GM21360 (cell line): ENCODE measurements at regions not wholly inside any gene's neighbourhood (a gene's known extent, or its start where the extent isn't known, plus 50 kb on each side); places are given as distances from the start of the nearest gene placed in this dataset.

ENCODE experiments used
- ATAC-seq: cut with Tn5 transposase; IDR thresholded peaks from one replicate; pipeline ENCODE4 v1.9.1; 2021; ENCODE audit warnings: mild to moderate bottlenecking, moderate library complexity; ENCODE audit not compliant: unreplicated experiment

DNA sequence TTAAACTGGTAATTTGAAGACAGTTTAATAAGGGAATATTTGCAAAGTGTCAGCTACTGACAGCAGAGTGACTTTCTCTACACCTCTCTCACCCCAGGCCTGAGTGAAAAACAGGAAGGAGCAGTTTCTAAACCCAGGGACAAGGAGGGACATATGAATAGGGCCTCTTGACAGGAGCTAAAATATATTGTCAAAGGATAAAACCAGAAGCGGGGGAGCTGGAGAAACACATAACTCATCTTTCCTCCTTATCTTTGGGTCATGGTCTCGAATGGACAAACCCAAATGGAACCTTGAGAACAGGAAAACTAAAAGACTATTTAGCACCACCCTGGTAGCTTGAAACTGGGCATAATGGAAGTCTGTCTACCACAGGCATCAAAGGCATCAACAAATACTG, 197.5 kb upstream of the FOXA2 start:
- no peak for ATAC-seq

DNA sequence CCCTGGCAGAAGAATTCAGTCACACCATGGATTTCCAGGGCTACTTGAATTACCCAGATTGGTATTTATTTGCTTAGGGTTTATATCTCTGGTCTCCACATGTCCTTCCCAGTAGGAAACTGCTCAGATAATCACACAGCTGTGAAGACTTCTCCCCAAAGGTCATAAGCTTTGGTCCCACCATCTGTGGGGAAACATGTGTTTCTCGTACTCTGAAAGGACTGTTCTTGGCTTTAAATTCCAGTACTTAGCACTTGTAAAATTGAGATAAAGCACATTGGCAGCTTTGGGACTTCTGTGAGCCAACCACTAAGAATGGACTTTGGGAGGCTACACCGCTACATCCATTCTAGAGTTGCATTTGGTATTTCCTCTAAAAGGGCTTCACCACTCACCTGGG, 205.3 kb upstream of the FOXA2 start:
- no peak for ATAC-seq

DNA sequence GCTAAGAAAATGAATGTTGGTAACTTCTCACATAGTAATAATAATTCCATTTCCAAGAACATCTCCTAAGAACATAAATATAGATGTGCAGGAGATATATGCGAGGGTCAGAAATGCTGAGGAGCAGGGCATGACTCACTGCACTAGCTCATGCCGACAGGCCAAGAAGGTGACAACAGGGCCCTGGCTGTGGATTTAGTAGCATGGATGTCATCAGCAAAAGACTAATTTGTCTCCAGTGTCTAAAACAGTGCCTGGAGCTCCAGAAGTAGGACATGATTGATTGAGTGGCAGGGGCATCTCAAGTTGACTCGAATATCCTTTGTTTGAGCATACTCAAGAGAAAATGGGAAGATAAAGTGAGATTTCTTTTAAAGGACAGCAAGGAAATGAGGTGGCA, 207.0 kb upstream of the FOXA2 start:
- ATAC-seq = no peak

DNA sequence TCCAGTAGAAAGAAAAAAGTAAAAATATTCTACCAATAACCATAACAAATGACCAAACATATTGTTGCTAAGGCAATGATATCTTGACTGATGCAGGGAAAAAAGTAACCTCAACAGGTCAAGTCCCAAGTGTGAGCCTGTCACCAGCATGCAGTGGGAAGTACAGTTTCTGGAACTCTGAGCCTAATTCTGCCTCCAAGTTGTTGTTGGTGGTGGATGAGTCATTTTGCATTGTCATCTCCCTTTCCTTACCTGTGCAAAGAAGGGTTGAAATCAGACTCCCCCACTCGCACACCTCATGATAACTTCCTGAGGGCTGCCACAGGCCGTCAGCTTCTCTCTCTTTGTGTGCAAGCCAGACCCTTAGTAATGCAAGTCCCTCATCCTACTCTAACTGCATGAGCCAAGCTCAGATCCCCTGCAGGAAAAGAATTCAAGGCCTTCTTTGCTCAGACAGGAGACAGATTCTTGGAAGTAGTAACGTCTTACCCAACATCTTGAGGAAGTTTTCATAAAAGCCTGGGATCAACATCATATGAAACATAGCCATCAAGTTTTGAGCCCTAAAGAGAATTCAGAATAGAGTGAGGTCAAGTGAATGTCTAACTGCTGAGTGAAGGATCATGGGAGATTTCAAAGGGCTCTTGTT, 207.6 kb upstream of the FOXA2 start:
- no peak for ATAC-seq

DNA sequence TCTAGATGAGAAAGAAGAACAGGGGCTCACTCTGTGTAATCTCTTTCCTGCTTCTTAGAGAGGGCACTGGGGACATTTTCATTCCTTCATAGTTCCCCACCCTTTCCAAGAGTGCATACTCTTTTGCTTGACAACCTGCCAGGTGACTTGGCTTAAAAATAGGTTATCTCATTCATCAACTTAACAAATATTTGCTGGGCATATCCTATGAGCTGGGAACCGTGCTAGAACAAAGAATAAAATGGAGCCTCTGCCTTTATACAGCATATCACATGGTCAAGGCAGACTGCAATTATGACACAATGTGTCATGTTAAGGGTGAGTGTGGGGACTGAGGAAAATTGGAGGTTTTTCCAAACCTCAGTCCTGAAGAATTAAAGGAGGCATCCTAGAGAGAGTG, 209.8 kb upstream of the FOXA2 start:
- no peak for ATAC-seq

DNA sequence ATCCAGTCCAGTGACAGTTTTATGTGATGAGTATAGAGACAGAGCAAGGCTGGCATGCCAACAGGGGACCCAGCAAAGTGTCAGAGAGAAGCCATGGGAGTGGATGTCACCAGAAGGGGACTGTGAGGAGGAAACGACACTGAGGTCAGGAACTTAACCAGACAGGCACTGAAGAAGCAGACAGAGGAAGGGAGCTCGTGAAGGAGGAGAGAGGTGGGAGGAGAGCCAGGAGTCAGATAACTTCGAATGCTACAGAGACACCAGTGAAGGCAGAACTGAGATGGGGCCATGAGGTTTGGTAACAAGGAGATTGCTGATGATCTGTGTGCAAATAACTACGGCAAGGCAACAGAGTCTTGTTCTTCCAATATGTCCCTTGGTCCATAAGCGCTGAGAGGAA, 211.1 kb upstream of the FOXA2 start:
- ATAC-seq = no peak

DNA sequence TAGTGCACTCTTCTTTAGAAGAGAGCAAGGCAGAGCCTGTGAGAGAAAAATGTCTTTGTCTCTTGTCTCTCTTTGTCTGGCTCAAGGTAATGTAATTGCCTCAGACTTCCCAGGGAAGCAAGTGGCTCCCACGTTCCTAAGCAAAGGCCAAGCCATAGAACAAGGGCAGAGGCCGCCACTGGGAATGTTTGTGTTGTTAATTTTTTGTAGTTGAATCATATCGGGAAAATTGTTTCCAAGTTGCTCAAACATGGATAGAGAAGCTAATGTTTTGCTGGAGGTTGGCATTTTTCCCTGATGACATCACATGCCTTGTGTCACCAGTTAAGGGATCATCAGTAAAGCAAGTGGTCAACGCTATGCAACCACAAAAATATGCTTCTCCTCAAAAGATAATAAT, 211.5 kb upstream of the FOXA2 start:
- no peak for ATAC-seq

DNA sequence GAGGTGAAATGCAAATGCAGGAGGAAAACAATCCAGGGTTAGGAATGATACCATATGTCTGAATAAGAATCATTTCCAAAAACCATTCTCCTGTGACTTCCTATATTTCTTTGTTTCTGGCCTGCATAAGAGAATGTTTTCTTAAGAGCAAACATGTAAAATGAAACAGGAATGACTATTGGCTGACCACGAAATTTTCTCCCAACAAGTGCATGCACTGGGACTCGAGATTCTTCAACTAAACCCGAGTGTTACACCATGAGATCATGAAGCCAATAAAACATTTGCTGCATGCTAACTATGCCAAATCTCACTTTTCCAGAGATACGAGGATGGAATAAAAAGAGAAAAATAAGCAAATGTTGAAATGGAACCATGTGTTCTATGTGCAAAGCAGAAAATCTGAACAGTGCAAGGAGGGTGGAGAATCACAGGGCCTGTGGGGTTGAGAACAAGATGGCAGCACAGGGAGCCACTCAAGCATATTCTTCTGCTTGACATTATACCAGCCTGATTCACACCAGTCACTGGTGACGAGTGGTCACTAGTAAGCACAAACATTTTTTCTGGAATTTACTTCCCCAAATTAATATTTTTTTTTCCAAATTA, 212.2 kb upstream of the FOXA2 start:
- ATAC-seq = no peak

DNA sequence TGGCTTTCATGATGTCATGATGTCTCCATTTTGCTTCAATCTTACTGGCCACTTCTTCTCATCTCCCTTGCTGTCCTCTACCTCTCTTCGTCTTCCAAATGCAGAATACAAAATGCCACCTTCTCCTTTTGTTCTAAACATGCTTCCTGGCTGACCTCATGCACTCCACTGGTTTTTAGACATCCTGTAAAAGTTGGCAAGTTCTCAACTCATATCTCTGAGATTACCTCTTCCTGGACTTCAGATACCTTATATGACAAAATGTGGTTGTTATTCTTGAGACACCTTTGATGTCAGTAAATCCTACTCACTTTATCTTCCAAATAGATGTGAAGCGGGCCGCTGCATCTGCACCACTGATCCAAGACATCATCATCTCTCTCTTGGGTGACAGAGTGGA, 212.7 kb upstream of the FOXA2 start:
- ATAC-seq = no peak

DNA sequence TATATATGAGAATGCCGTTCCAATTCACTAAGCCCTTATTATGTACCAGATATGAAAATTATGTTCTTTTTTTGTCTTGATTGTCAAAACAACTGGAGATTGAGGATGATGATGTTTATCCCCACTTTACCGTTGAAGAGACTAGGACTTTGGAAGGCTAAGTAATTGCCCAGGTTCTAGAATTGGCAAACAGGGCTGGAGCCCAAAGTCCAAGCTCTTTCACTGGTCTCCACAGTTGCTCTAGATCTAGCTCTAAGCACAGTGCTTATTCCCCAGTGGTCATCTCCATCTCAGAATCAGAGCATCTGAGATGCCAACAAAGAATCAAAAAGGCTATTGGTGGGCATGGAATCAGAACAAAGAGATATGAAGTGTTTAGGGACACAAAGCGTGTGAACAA, 215.3 kb upstream of the FOXA2 start:
- no peak for ATAC-seq

DNA sequence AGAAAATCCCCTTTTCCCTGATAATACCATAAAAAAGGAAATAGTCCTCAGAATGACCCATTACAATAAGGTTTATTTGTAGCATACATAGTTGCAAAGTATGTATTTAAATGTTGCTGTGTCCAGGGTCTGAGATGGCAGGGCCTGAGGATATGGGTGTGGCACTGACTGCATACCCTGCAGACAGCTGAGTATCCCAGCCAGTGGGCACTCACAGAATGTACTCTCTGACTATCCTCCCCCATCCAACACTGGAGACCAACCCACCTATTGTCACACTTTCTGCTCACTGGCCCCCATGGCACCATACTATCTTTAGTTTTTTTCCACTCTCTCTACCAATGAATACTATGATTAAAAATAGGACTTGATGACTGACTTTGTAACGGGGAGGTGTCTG, 215.8 kb upstream of the FOXA2 start:
- ATAC-seq = no peak

DNA sequence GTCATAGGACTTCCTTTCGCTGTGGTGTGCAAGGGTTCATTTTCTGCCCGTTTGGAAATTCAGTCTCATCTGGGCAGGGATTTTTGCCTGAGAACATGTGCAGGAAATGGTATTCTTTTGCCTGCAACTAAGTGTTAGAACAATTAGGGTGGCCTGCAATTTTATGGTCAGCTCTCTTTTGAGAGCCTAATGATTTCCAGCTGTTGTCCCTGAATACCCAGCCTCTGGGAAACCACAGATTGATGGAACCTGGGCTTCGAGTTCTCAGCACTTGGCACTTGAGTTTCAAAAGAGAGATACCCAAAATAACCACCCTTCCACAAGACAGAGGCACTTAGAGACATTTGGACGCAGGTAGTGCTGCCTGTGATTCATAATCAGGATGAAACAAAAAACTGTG, 217.2 kb upstream of the FOXA2 start:
- no peak for ATAC-seq

DNA sequence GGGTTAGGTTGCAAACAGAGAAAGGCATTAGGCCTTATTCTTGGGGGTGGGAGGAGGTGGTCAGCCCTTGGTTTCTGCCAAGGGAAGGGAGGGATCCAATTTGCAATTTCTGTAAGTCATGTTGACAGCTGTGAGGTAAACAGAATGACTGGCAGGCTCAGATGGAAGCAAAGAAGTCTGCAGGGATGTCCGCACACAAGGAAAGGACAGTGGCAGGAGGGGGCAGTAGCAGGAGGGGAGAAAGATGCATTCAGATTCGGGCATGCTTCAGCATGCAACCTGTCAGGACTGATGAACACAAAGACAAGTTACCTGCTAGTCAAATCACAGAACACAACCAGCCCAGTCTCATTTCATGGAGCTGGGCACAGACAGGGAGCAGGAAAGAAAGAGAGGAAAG, 217.9 kb upstream of the FOXA2 start:
- no peak for ATAC-seq

DNA sequence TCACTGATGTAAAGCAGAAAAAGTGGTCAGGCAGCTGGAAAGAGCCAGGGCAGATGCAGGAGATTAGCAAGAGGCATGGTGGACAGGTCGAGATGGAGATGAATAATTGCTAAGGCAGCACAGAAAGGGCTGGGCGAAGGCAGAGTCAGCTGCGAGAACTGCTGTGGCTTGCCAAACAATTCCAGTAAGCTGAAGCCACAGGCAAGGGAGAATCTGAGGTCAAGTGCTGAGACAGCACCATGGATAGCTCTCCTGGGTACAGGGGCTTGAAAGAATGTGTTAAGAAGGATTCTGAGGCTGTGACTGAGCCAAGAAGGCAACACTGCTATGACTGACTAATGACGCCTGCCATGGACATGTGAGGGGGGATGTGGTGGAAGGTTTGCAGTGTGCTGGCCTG, 220.8 kb upstream of the FOXA2 start:
- ATAC-seq = no peak

DNA sequence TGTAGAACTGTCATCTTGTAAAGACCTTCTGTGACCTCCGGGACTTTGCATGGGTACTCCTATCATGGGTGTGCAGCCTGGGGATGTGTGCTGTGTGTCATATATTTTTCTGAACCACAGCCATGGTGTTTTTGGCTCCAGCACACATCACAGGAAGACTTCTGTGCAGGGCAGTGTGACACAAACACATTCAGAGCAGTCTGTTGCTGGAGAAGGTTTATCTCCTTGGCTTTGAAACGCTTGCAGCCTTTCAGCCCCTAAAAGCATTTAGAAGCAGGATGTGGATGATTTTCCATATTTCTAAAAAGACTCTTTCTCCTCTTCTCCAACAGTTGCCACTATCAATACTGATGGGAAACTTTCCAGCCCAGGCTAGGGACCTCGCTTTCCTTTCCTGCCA, 221.6 kb upstream of the FOXA2 start:
- no peak for ATAC-seq

DNA sequence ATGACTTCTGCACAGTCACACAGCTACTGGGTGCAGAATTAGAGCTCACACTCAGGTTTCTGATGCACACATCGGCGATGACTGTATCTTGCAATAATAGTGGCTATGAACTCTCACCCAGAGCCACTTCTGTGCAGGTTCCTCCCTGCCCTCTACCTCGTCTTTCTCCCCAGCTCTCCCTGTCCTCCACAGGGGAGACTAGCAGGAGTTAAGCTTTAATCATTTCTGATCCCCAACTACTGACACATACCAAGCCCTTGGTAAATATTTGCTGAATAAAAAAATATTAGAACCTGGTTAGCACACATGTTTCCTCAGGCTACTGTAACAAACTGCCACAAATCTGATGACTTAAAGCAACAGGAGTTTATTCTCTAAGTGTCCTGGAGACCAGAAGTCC, 222.7 kb upstream of the FOXA2 start:
- no peak for ATAC-seq

DNA sequence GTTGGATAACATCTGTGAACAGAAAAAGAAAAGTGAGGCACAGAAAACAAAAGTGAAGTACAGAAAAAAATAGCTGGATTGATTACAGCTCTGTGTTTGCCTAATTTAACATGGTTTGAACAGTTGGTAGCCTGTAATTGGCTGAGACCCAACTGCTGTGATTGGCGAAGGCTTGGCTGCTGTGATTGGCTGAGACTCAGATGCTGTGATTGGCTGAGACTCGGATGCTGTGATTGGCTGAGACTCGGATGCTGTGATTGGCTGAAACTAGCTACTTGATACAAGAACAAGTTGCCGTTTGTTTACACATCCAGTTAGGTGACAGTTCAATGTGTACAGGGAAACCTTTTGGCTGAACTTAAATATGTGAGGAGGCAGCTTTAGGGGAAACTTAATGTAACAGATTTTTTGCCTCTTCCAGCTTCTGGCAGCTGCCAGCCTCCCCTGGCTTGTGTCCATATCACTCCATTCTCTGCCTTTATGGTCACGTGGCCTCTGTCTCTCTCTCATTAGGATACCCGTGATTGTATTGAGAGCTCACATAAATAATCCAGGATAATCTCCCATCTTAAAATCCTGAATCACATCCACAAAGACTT, 223.4 kb upstream of the FOXA2 start:
- ATAC-seq = no peak

DNA sequence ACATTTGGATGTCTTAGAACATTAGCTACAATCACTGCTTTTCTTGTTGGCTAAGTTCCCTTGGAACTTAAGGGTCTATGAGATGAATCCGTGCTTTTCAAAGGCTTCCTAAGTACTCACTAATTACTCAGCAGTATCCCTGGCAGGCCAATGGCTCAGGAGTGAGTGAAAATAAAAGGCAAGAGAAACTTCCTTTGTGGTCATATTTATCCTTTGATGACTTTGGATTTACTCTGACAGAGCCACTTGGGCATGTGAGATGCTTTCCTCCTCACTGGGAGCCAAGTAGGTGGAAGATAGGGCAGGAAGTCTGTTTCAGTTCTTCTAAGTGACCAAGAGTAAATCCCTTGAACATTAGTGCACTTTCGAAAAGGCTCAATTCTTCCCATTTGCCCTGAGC, 224.3 kb upstream of the FOXA2 start:
- ATAC-seq = no peak

DNA sequence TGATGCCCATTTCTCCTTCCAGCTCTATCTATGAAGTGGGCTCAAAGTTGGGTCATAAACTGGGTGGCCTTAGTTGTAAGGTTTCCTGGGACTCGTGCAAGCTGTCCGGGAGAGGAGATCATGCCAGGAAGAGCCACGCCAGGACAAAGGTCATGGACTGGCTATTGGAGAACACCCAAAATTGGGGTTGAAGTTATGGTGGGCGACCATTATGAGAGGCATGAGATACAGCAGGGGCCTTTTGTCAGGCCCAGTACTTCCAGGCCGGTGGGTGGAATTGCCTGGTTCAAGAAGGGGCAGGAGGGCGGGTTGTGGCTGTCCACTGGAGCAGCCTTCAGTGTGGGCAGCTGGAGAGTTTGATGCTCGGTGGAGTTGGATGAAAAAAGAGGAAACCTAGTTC, 225.1 kb upstream of the SSTR4 start:
- no peak for ATAC-seq

DNA sequence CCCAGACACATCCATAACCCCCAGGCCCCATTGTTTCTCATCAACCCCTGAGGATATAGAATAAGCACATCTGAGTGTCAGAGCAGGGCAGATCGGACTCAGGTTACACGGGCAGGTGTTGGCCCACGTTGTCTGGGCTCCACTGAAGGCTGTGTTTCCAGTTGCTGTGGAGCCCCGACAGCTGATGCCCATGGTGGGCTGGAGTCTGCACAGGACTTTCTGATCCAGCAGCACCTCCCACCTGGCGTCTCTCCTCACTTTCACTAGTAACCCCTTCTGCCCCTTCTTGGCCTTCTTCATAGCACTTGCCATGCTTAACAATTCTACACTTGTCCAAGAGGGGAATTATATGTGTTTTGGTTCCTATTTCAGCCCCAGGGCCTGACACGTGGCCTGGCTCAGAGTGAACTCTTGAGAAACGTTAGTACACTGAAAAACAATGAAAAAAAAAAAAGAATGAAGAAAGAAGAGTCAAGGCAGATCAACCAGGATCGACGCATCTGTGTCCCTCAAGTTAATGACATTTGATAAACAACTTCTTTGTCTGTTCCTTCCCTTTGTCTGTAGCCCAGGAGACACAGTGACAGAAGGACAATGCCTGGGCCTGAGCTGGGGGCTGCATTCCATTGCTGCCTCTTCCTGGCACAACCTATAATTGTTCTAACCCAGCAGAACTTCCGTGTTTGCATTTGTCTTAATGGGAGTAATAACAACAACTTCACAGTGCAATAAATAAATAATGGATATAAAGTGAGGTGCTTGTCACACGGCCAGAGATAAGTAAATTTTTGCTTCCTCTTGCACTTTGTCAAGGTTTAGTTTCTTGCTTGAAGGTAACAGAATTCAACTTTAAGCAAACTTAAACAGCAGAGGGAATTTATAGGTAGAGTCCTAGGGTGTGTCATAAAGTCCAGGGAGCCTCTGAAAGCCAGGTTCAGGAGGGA, 224.2 kb upstream of the SSTR4 start:
- ATAC-seq = no peak

DNA sequence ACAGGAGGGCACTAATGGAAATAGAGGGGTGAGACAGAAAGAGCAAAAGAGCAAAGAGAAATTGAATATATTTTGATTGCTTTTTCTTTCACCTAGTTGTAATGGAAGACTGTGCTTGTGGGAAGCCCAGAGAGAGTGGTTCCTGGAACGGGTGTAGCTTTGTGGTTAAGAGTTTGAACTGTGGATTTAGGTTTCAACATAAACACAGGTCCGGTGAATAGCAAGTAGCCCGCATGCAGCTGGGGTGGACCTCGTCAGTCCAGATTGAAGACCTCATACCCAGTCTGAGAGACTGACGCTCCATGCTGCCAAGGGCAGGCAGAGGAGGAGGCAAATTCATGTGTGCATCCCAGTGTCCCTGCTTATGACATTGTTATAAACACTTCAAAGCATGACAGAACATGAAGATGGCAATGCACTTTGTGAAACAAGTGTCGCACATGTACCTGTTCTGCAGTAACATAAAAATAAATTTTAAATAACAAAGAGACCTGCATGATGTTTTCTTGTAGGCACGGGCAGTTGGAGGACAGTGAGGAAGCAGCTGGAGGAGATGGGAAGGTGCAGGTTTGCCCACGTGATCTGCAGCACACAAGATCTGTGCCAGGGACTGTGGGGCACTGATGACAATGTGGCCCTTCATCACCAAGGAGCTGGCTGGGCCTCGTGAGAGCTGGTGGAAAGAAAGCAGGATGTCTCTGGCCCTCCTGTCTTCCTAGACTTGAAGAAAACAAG, 220.5 kb upstream of the SSTR4 start:
- ATAC-seq = no peak
